ENCODE measurements at regions not wholly inside any gene's neighbourhood (a gene's known extent, or its start where the extent isn't known, plus 50 kb on each side); places are given as distances from the start of the nearest gene placed in this dataset.

- H3K4me1 ChIP-seq, result no peaks in the 10 kb centered on the region
- DNase-seq, result no peak
- no peak overlapping the region for H3K27ac ChIP-seq
- H3K9me3 ChIP-seq, result no peaks in the 10 kb centered on the region
- H3K36me3 ChIP-seq, result no peaks in the 10 kb centered on the region
- WGBS, 2 donors, result 87 to 89% methylated on average over 3 of the region's 3 CpGs
- no peaks in the 10 kb centered on the region for H3K27me3 ChIP-seq
- no peak overlapping the region for H3K4me3 ChIP-seq
- TF ChIP-seq CTCF (IDR thresholded peaks at IDR 0.05) (no peak), EP300 (IDR thresholded peaks at IDR 0.05) (no peak), POLR2AphosphoS5 (IDR thresholded peaks at IDR 0.05) (no peak), POLR2A (IDR thresholded peaks at IDR 0.05) (no peak)
- intact Hi-C loops (cut with DNase I), result no loop called here
Measured at GRCh38 chr4:66443008-66443407, 772.7 kb upstream of the EPHA5 start.

GRCh38 chr4:66439508-66439907, 769.2 kb upstream of the EPHA5 start:
- no peaks in the 10 kb centered on the region for H3K27me3 ChIP-seq
- no peak for DNase-seq
- H3K4me3 ChIP-seq, result no peak overlapping the region
- no peaks in the 10 kb centered on the region for H3K36me3 ChIP-seq
- no peaks in the 10 kb centered on the region for H3K9me3 ChIP-seq
- H3K4me1 ChIP-seq, result no peaks in the 10 kb centered on the region
- no peak for TF ChIP-seq EP300 (IDR thresholded peaks at IDR 0.05)
- no peak for TF ChIP-seq POLR2AphosphoS5 (IDR thresholded peaks at IDR 0.05)
- no peak for TF ChIP-seq CTCF (IDR thresholded peaks at IDR 0.05)
- TF ChIP-seq POLR2A (IDR thresholded peaks at IDR 0.05), result no peak
- no peak overlapping the region for H3K27ac ChIP-seq
- intact Hi-C loops (cut with DNase I), result no loop called here

GRCh38 chr4:66433706-66434105, 763.4 kb upstream of the EPHA5 start:
- TF ChIP-seq CTCF (IDR thresholded peaks at IDR 0.05) (no peak), POLR2AphosphoS5 (IDR thresholded peaks at IDR 0.05) (no peak), POLR2A (IDR thresholded peaks at IDR 0.05) (no peak), EP300 (IDR thresholded peaks at IDR 0.05) (no peak)
- intact Hi-C loops (cut with DNase I), result no loop called here
- no peak overlapping the region for H3K4me3 ChIP-seq
- no peak for DNase-seq
- WGBS, 2 donors, result 77 to 84% methylated on average over 4 of the region's 4 CpGs
- H3K9me3 ChIP-seq, result no peaks in the 10 kb centered on the region
- H3K27me3 ChIP-seq, result no peaks in the 10 kb centered on the region
- H3K27ac ChIP-seq, result no peak overlapping the region
- H3K4me1 ChIP-seq, result no peaks in the 10 kb centered on the region
- H3K36me3 ChIP-seq, result no peaks in the 10 kb centered on the region

GRCh38 chr4:66430856-66431255, 760.6 kb upstream of the EPHA5 start:
- Histone ChIP-seq H3K27ac (no peak overlapping the region), H3K36me3 (no peaks in the 10 kb centered on the region), H3K27me3 (no peaks in the 10 kb centered on the region), H3K4me3 (no peak overlapping the region), H3K4me1 (no peaks in the 10 kb centered on the region), H3K9me3 (no peaks in the 10 kb centered on the region)
- DNase-seq, result no peak
- intact Hi-C loops (cut with DNase I), result no loop called here
- TF ChIP-seq POLR2A (IDR thresholded peaks at IDR 0.05) (no peak), POLR2AphosphoS5 (IDR thresholded peaks at IDR 0.05) (no peak), EP300 (IDR thresholded peaks at IDR 0.05) (no peak), CTCF (IDR thresholded peaks at IDR 0.05) (no peak)
- 12 to 21% methylated on average over 1 of the region's 1 CpG for WGBS, 2 donors

GRCh38 chr4:66429276-66429675, 759.0 kb upstream of the EPHA5 start:
- DNase-seq, result no peak
- WGBS, 2 donors, result 79 to 85% methylated on average over 1 of the region's 1 CpG
- no peaks in the 10 kb centered on the region for H3K36me3 ChIP-seq
- H3K4me3 ChIP-seq, result no peak overlapping the region
- H3K9me3 ChIP-seq, result no peaks in the 10 kb centered on the region
- H3K4me1 ChIP-seq, result no peaks in the 10 kb centered on the region
- H3K27me3 ChIP-seq, result no peaks in the 10 kb centered on the region
- no peak overlapping the region for H3K27ac ChIP-seq
- TF ChIP-seq POLR2AphosphoS5 (IDR thresholded peaks at IDR 0.05), result no peak
- no peak for TF ChIP-seq POLR2A (IDR thresholded peaks at IDR 0.05)
- no peak for TF ChIP-seq EP300 (IDR thresholded peaks at IDR 0.05)
- no peak for TF ChIP-seq CTCF (IDR thresholded peaks at IDR 0.05)
- intact Hi-C loops (cut with DNase I), result no loop called here
